Mesenchymal stem cell (in vitro differentiated cells and primary cell): ENCODE measurements at regions not wholly inside any gene's neighbourhood (a gene's known extent, or its start where the extent isn't known, plus 50 kb on each side); places are given as distances from the start of the nearest gene placed in this dataset.

Source experiments
- DNase-seq: peaks from one replicate; pipeline ENCODE4 v3.0.0-alpha.2; 2013
- H2AFZ ChIP-seq: one replicate; pipeline ENCODE4 v1.6.1; 2013; ENCODE audit warnings: low read depth, mild to moderate bottlenecking, control low read depth, inconsistent platforms, low read length, moderate library complexity
- H2AK5ac ChIP-seq: 2 replicates; pipeline ENCODE4 v1.6.1; 2013; ENCODE audit warnings: low read length, moderate library complexity, mild to moderate bottlenecking, inconsistent platforms; ENCODE audit not compliant: severe bottlenecking
- H2BK120ac ChIP-seq: one replicate; pipeline ENCODE4 v1.6.1; 2013; ENCODE audit warnings: low read depth, mild to moderate bottlenecking, inconsistent platforms, low read length, moderate library complexity
- H2BK12ac ChIP-seq, 2 experiments: one replicate each; pipeline ENCODE4 v1.6.1; 2013; ENCODE audit warnings: inconsistent platforms in 2 of 2, low read length in 2 of 2, mild to moderate bottlenecking in 2 of 2, moderate library complexity in 2 of 2, control low read depth in 1 of 2
- H2BK15ac ChIP-seq: one replicate; pipeline ENCODE4 v1.6.1; 2013; ENCODE audit warnings: mild to moderate bottlenecking, low read depth, inconsistent platforms; ENCODE audit not compliant: poor library complexity, severe bottlenecking
- H2BK5ac ChIP-seq: 2 replicates; pipeline ENCODE4 v1.6.1; 2013; ENCODE audit warnings: low read depth, mild to moderate bottlenecking, low read length, control low read depth, inconsistent platforms; ENCODE audit not compliant: poor library complexity, severe bottlenecking
- H3K14ac ChIP-seq, 2 experiments: one replicate each; pipeline ENCODE4 v1.6.1; 2013; ENCODE audit warnings: inconsistent platforms in 2 of 2, low read length in 2 of 2, control low read depth in 1 of 2, mild to moderate bottlenecking in 1 of 2, moderate library complexity in 1 of 2
- H3K18ac ChIP-seq, 2 experiments: one replicate each; pipeline ENCODE4 v1.6.1; 2013; ENCODE audit warnings: inconsistent platforms in 2 of 2, low read length in 2 of 2, control low read depth in 1 of 2, low read depth in 1 of 2, mild to moderate bottlenecking in 1 of 2
- H3K23ac ChIP-seq, 2 experiments: one replicate each; pipeline ENCODE4 v1.6.1; 2013; ENCODE audit warnings: inconsistent platforms in 2 of 2, low read length in 2 of 2, mild to moderate bottlenecking in 2 of 2, moderate library complexity in 2 of 2, control low read depth in 1 of 2
- H3K27ac ChIP-seq: 2 replicates; pipeline ENCODE4 v1.5.1; 2013; ENCODE audit warnings: mild to moderate bottlenecking, moderate library complexity, low read length, control low read depth, inconsistent platforms; ENCODE audit not compliant: poor library complexity, severe bottlenecking
- H3K27me3 ChIP-seq, 2 experiments: 2 replicates each; pipeline versions ENCODE4 v1.6.1 to v1.7.0; 2013; ENCODE audit warnings: low read length in 2 of 2, mild to moderate bottlenecking in 2 of 2, moderate library complexity in 2 of 2, control low read depth in 1 of 2, inconsistent platforms in 1 of 2; ENCODE audit not compliant: control insufficient read depth in 1 of 2, insufficient read depth in 1 of 2
- H3K36me3 ChIP-seq, 2 experiments: 2 replicates each; pipeline versions ENCODE4 v1.6.1 to v1.7.0; 2013; ENCODE audit warnings: low read length in 2 of 2, control low read depth in 1 of 2, inconsistent platforms in 1 of 2, low read depth in 1 of 2, mild to moderate bottlenecking in 1 of 2; ENCODE audit not compliant: insufficient read depth in 2 of 2, control insufficient read depth in 1 of 2
- H3K4ac ChIP-seq, 2 experiments: one replicate each; pipeline ENCODE4 v1.6.1; 2013; ENCODE audit warnings: inconsistent platforms in 2 of 2, low read length in 2 of 2, mild to moderate bottlenecking in 2 of 2, moderate library complexity in 2 of 2, control low read depth in 1 of 2, low read depth in 1 of 2
- H3K4me1 ChIP-seq: 2 replicates; pipeline ENCODE4 v1.6.1; 2013; ENCODE audit warnings: low read depth, low read length, control low read depth; ENCODE audit not compliant: control insufficient read depth, insufficient read depth
- H3K4me2 ChIP-seq: 2 replicates; pipeline ENCODE4 v1.6.1; 2013; ENCODE audit warnings: low read length, mild to moderate bottlenecking, inconsistent platforms; ENCODE audit not compliant: poor library complexity, severe bottlenecking
- H3K4me3 ChIP-seq, 2 experiments: 2 replicates each; pipeline versions ENCODE4 v1.5.1 to v1.7.0; 2013; ENCODE audit warnings: low read length in 2 of 2, mild to moderate bottlenecking in 2 of 2, control low read depth in 1 of 2, low read depth in 1 of 2; ENCODE audit not compliant: insufficient read depth in 1 of 2
- H3K79me1 ChIP-seq: replicated peaks from 2 replicates; pipeline ENCODE4 v1.6.1; 2013; ENCODE audit warnings: mild to moderate bottlenecking, control low read depth, low read length, inconsistent platforms; ENCODE audit not compliant: poor library complexity, severe bottlenecking
- H3K9ac ChIP-seq: 2 replicates; pipeline ENCODE4 v1.7.0; 2013; ENCODE audit warnings: mild to moderate bottlenecking, low read length, moderate library complexity
- H3K9me3 ChIP-seq: 2 replicates; pipeline ENCODE4 v1.7.0; 2013; ENCODE audit warnings: mild to moderate bottlenecking, low read length; ENCODE audit not compliant: control insufficient read depth
- H4K8ac ChIP-seq: one replicate; pipeline ENCODE4 v1.6.1; 2013; ENCODE audit warnings: inconsistent platforms, mild to moderate bottlenecking, low read length, moderate library complexity
- H4K91ac ChIP-seq: one replicate; pipeline ENCODE4 v1.6.1; 2013; ENCODE audit warnings: mild to moderate bottlenecking, low read length, inconsistent platforms
- WGBS: methylation state at CpG from one replicate; pipeline ENCODE4 v1.1.7; 2013; ENCODE audit warnings: mixed read lengths; 5-methylcytosine and 5-hydroxymethylcytosine counted together

GRCh38 chr6:133130863-133131262 is 110.3 kb upstream of the EYA4 start:
- Histone ChIP-seq H2BK5ac (no peak overlapping the region), H3K4ac (no peak overlapping the region), H3K9me3 (no peaks in the 10 kb centered on the region), H3K23ac (no peak overlapping the region), H3K79me1 (no peaks in the 10 kb centered on the region), H3K27ac (no peak overlapping the region), H4K91ac (no peak overlapping the region), H3K4me3 (no peak overlapping the region), H3K27me3 (no peaks in the 10 kb centered on the region), H4K8ac (no peak overlapping the region), H2BK12ac (no peak overlapping the region), H3K9ac (no peak overlapping the region), H2BK15ac (no peak overlapping the region), H3K36me3 (no peaks in the 10 kb centered on the region), H2AK5ac (no peak overlapping the region), H3K18ac (no peak overlapping the region), H3K14ac (no peak overlapping the region), H3K4me2 (no peak overlapping the region), H2BK120ac (no peak overlapping the region), H2AFZ (no peak overlapping the region), H3K4me1 (peaks cover 4% of the 10 kb centered on the region)
- WGBS = no CpG with 5 or more reads among the region's 2 CpGs
- DNase-seq = no peak

- Histone ChIP-seq H3K79me1 (no peaks in the 10 kb centered on the region), H4K91ac (no peak overlapping the region), H3K36me3 (no peaks in the 10 kb centered on the region), H3K9me3 (no peaks in the 10 kb centered on the region), H3K4ac (no peak overlapping the region), H3K4me2 (no peak overlapping the region), H3K9ac (no peak overlapping the region), H3K14ac (no peak overlapping the region), H3K27me3 (no peaks in the 10 kb centered on the region), H2AK5ac (no peak overlapping the region), H2BK12ac (no peak overlapping the region), H2BK5ac (no peak overlapping the region), H2AFZ (no peak overlapping the region), H3K18ac (no peak overlapping the region), H2BK15ac (no peak overlapping the region), H3K23ac (no peak overlapping the region), H3K27ac (no peak overlapping the region), H4K8ac (no peak overlapping the region), H2BK120ac (no peak overlapping the region), H3K4me1 (peaks cover 4% of the 10 kb centered on the region), H3K4me3 (no peak overlapping the region)
- no peak for DNase-seq
- 90% methylated on average over 10 of the region's 10 CpGs for whole genome bisulfite sequencing
Measured at GRCh38 chr6:133131621-133132465, 109.3 kb upstream of the EYA4 start.

GRCh38 chr6:133132466-133132971 is 108.6 kb upstream of the EYA4 start:
- no peaks in the 10 kb centered on the region for H3K9me3 ChIP-seq
- no peak overlapping the region for H3K4me3 ChIP-seq
- no peak overlapping the region for H4K91ac ChIP-seq
- no peak overlapping the region for H3K27ac ChIP-seq
- H3K18ac ChIP-seq = no peak overlapping the region
- no peaks in the 10 kb centered on the region for H3K36me3 ChIP-seq
- no peak overlapping the region for H3K9ac ChIP-seq
- H2AK5ac ChIP-seq = no peak overlapping the region
- H3K4me2 ChIP-seq = no peak overlapping the region
- H2BK15ac ChIP-seq = no peak overlapping the region
- no peak overlapping the region for H2BK120ac ChIP-seq
- H4K8ac ChIP-seq = no peak overlapping the region
- no peak overlapping the region for H3K14ac ChIP-seq
- H3K4me1 ChIP-seq = peaks cover 4% of the 10 kb centered on the region
- no peak for DNase-seq
- no peak overlapping the region for H2AFZ ChIP-seq
- H3K27me3 ChIP-seq = no peaks in the 10 kb centered on the region
- no peak overlapping the region for H3K4ac ChIP-seq
- H3K23ac ChIP-seq = no peak overlapping the region
- no peak overlapping the region for H2BK5ac ChIP-seq
- 85% methylated on average over 12 of the region's 12 CpGs for WGBS
- H2BK12ac ChIP-seq = no peak overlapping the region
- H3K79me1 ChIP-seq = no peaks in the 10 kb centered on the region

- Histone ChIP-seq H3K4me2 (no peak overlapping the region), H3K4ac (no peak overlapping the region), H3K36me3 (no peaks in the 10 kb centered on the region), H2AK5ac (no peak overlapping the region), H4K91ac (no peak overlapping the region), H2BK12ac (no peak overlapping the region), H2BK5ac (no peak overlapping the region), H3K27ac (no peak overlapping the region), H3K27me3 (no peaks in the 10 kb centered on the region), H3K79me1 (no peaks in the 10 kb centered on the region), H2BK120ac (no peak overlapping the region), H3K9ac (no peak overlapping the region), H3K9me3 (no peaks in the 10 kb centered on the region), H3K4me1 (peaks cover 2% of the 10 kb centered on the region), H4K8ac (no peak overlapping the region), H3K14ac (no peak overlapping the region), H2AFZ (no peak overlapping the region), H2BK15ac (no peak overlapping the region), H3K23ac (no peak overlapping the region), H3K18ac (no peak overlapping the region), H3K4me3 (no peak overlapping the region)
- no peak for DNase-seq
- 100% methylated on average over 1 of the region's 1 CpG for WGBS
Measured at GRCh38 chr6:133136177-133136880, 104.8 kb upstream of the EYA4 start.
